ENCODE measurements at regions not wholly inside any gene's neighbourhood (a gene's known extent, or its start where the extent isn't known, plus 50 kb on each side); places are given as distances from the start of the nearest gene placed in this dataset.

- WGBS (ENCODE audit: insufficient coverage, low coverage, missing lambda C conversion rate) = 97% methylated on average over 3 of the region's 3 CpGs
- Histone ChIP-seq H3K9ac (ENCODE audit: insufficient read depth in 1 of 2, low read depth in 2 of 2, low read length in 2 of 2) (peak overlapping the region in 1 of 2 experiments; percentile 57; a peak in 1 of 4 replicates), H3K27ac (ENCODE audit: extremely low read depth, low read depth, low read length) (no peak overlapping the region), H3K36me3 (ENCODE audit: control insufficient read depth, insufficient read depth, low read length) (no peaks in the 10 kb centered on the region), H3K4me1 (replicated peaks in 1 of 2; ENCODE audit: control insufficient read depth in 2 of 2, insufficient read depth in 2 of 2, low read length in 2 of 2) (peaks cover 26 to 42% of the 10 kb centered on the region in 2 experiments), H3K4me3 (no peak overlapping the region), H3K27me3 (ENCODE audit: control insufficient read depth in 2 of 2, insufficient read depth in 2 of 2, low read length in 2 of 2) (no peaks in the 10 kb centered on the region), H3K9me3 (replicated peaks; ENCODE audit: control insufficient read depth, insufficient read depth, low read depth, low read length) (no peaks in the 10 kb centered on the region), H3K79me2 (ENCODE audit: control insufficient read depth, insufficient read depth, low read length) (no peaks in the 10 kb centered on the region), H3K4me2 (ENCODE audit: insufficient read depth, low read length) (no peak overlapping the region), H4K20me1 (replicated peaks; ENCODE audit: control insufficient read depth, insufficient read depth, low read length) (no peaks in the 10 kb centered on the region), H2AFZ (ENCODE audit: low read depth, low read length) (no peak overlapping the region), H3K9me1 (ENCODE audit: control insufficient read depth, insufficient read depth, low read length) (no peaks in the 10 kb centered on the region)
- POLR2A ChIA-PET = interaction anchor here (0.8 kb wide), 2 partner anchors 9 to 11 kb away, joined by 3 to 6 read pairs; no protein-coding TSS in a partner anchor
- FAIRE-seq (no peak), DNase-seq (ENCODE audit: extremely low read depth in 1 of 4, low spot score in 3 of 4) (no peak), ATAC-seq (no peak)
- intact Hi-C loops (cut with micrococcal nuclease) = no loop called here
- no TSS peak for BruUV-seq (replicated peaks)
- in situ Hi-C loops (cut with MboI) = no loop called here
- CTCF ChIA-PET (ENCODE audit: low intra/inter-chr PET ratio) = no interaction called here
- no peak for TF ChIP-seq ZNF316 (IDR thresholded peaks at IDR 0.05)
- no peak for TF ChIP-seq ZNF668 (CRISPR knock-in tag; IDR thresholded peaks at IDR 0.05)
- TF ChIP-seq PTTG1 (tag; IDR thresholded peaks at IDR 0.05; ENCODE audit: low read depth) = no peak
- TF ChIP-seq SREBF1 (IDR thresholded peaks at IDR 0.05; ENCODE audit: borderline replicate concordance, low read depth, low read length) = no peak
- no peak for TF ChIP-seq ELK3 (CRISPR knock-in tag; IDR thresholded peaks at IDR 0.05)
- TF ChIP-seq REST (IDR thresholded peaks at IDR 0.05; ENCODE audit: borderline replicate concordance) = no peak
- TF ChIP-seq REST (CRISPR knock-in tag; IDR thresholded peaks at IDR 0.05; ENCODE audit: low read depth) = no peak
- TF ChIP-seq KDM4B (IDR thresholded peaks at IDR 0.05; ENCODE audit: borderline replicate concordance in 2 of 2, low read depth in 1 of 2) = no peak
- TF ChIP-seq BACH1 (tag; IDR thresholded peaks at IDR 0.05) = no peak
- no peak for TF ChIP-seq EZH2 (IDR thresholded peaks at IDR 0.05; ENCODE audit: borderline replicate concordance, low read depth, low read length)
- TF ChIP-seq BCOR (IDR thresholded peaks at IDR 0.05) = no peak
- TF ChIP-seq TEAD1 (CRISPR knock-in tag; IDR thresholded peaks at IDR 0.05) = no peak
- no peak for TF ChIP-seq ZNF408 (CRISPR knock-in tag; IDR thresholded peaks at IDR 0.05; ENCODE audit: low read depth)
- no peak for TF ChIP-seq SRF (CRISPR knock-in tag; IDR thresholded peaks at IDR 0.05)
- TF ChIP-seq MYBL2 (IDR thresholded peaks at IDR 0.05; ENCODE audit: low read depth) = no peak
- TF ChIP-seq MYBL2 (CRISPR knock-in tag; IDR thresholded peaks at IDR 0.05; ENCODE audit: borderline replicate concordance) = no peak
Observed at GRCh38 chr1:38529946-38530345, 329.6 kb downstream of the RRAGC start.

All from K562 (cell line).